HG03460 (cell line): ENCODE measurements at regions not wholly inside any gene's neighbourhood (a gene's known extent, or its start where the extent isn't known, plus 50 kb on each side); places are given as distances from the start of the nearest gene placed in this dataset.
"Not testable (repeated sequence)": the region's sequence is repeated elsewhere in the genome, so short reads cannot be mapped to it uniquely, and the experiment has no call there.

ENCODE experiments used
- ATAC-seq: cut with Tn5 transposase; IDR thresholded peaks from one replicate; pipeline ENCODE4 v1.9.1; 2021; ENCODE audit not compliant: unreplicated experiment

DNA sequence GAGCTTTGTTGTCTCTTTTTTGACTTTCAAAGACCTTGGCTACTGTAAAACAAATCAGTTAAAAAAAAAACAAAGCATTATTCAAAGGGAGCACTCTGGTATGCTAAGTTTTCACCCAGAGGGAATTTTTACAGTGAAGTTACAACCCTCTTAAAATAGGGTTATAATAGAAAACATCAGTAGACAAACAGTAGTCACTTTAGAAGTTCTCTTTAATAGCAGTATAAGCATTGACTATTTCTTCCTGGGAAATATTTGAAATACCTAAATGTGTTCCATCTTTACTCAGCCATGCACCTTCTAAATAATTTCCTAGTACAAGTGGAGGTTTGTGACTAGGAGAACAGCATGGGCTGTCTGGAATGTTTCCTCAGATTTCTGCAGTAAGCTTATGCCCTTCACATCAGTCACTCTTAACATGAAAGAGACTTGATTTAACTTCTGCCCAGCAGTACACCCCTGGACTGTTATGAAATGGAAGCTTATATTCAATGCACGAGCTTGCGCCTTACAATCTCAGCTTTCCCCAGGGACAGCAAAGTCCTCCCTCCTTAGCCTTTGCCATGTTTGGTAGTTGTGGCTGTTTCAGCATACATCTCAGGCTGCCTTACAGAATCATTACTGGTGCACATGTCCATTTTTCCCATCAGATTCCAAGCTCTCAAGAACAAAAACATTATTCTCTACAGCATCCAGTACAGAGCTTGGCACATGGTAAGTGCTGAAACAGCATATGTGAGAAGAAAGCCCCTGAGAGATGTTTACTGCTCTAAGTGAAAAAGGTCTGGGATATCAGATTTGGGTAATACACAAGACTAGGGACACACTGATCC, 191.5 kb downstream of the ZNF608 start:
- no peak for ATAC-seq

DNA sequence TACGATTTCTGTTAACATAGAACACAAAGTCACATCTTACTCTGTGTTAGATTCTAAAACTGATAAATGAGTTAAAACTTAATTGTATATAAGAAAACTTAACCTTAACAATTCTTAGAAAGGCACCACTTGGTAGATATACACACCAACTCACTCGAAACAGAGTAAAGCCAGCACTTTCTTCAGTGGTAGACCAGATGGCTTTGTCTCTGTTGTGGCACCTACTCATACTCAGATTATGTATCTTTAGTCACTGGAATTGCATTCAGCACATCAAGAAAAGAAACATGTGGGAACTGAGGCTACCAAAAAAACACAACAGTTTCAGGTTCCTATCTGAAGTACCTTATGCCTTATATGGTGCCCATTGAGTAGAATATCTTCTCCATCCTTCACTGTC, 192.5 kb downstream of the ZNF608 start:
- ATAC-seq = no peak

DNA sequence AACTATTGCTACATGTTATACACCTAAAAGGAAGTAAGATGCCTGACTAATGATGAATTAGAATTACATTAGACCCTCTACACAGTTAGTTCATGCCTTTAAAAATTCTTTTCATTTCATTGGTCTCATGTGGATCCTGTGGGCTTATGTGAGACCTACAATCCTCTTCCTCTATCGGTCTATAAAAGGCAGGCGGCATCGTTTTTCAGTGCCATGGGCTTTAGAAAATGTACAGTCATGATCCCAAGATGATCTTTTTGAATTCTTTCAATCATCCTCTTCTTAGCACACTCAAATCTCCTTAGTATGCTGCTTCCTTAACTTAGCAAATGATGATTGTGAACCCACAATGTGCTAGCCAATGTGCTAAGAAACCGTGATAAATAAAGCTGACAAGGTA, 193.9 kb downstream of the ZNF608 start:
- no peak for ATAC-seq

DNA sequence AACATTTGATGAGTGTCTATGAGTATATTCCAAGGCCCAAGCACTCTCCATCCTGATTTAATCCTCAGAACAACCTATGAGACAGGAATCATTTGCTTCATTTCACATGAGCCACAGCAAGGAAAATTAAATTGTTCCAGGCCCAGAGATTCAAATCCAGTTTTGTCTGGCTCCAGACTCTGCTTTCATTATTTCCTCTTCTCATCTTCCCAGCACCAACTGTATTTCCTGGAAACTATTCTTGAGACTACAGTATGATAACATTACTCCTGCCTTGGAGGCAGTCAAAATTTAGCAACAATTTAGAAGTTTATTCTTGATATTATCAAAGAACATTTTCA, 194.5 kb downstream of the ZNF608 start:
- no peak for ATAC-seq

DNA sequence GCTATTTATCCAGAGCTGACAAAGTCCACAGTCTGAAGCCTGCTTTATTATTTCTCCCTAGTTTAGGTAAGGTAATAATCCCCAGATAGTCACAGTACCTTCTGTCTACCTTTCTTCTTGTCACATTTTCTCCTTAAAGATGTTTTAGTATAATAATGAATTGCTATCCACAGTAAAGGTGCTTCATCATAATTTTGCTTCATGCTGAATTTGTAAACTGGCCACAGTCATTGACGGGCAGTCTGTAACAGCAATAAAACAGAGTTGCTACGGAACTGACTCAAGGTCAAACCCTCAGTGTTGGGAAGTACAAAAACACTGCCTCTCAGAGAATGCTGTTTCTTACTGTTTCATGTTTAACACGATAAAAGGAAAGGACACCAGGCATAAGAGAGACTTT, 195.7 kb downstream of the ZNF608 start:
- ATAC-seq = no peak

DNA sequence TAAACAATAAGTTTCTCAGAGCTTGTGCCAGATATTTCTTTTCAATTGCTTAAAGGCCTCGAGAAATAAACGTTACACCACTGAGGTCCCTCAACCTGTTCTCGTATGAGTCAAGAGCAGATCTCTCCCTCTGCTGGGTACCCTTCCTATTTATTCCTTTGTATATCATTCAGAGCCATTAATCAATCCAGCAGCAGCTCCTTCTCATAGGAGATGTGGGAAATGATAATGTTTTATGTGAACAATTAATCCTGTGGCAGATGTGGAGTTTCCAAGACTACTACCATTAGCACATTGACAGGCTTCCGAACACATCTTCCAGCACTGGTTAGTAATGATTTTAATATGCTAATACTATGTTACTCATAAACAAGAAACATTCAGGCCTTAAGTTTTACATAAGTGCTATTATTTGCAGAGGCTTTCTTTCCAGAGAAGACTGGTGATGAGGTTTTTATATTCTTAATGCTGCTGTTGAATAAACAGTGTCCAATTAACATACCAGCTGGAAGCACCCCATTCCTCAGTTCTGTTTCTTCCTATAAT, 196.5 kb downstream of the ZNF608 start:
- ATAC-seq = no peak

DNA sequence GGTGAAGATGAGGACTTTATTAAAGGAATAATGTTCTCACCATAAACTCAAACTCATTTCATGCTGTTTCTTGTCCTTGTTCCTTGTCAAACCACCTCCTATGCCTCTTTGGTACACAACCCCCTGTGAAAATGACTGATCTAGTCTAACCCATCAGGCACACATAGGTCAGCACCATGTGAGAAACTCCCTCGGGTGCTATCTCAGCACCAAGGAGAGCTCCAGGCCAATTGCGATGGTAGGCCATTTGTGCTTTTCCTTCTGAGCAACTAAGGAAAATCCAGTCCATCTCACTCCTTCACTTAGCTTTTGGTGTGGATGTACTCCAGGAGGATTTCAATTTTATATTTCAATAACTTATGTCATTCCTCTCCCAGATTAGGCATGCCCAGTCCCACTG, 199.8 kb downstream of the ZNF608 start:
- no peak for ATAC-seq

DNA sequence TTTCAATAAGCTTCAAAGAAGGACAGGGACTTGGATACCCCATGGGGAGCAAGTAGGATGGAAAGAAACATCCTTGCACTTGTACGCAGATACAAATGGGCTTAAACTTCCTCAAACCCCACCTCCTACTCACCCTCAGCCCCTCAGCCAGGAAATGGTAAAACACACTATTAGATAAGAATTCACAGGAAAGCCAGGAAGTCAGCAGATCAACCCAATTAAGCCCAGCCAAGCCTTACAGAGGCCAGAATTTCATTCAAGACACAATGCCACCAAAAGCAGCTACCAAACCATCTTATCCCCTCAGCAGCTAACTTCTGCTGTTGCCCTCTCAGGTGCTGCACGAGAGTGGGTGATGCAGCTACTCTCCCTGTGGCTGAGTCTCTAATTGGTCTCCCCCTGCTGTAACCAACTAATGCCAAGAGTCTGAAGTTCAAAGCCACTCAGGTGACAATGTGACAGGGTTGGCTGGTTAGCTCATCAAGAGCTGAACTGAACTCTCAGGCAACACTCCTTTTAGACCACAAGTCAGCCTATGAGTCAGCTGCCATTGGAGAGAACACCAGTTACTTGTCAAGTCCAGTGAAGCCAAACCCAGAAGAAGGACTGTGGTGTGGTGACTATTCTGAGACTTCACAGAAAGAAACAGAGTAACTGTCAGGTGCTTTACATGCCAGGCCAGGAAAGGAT, 201.9 kb downstream of the ZNF608 start:
- peak; percentile 96 for ATAC-seq

DNA sequence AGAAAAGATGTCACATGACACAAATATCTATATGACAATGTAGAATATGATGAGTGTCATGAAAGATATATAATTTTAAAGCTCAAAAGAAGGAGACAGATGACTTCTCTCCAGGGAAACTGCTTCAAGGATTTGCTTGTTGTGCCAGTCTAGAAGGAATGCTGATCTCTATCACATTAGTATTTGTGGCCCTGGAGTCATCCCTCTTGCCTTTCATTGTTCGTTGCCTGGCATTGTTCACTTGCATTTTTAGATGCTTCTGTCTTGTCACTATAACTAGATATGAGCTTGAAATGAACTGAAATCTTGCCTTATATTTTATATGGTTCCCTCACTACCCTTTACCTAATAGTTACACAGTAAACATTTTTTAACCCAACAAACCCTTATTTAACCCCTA, 207.5 kb downstream of the ZNF608 start:
- no peak for ATAC-seq

DNA sequence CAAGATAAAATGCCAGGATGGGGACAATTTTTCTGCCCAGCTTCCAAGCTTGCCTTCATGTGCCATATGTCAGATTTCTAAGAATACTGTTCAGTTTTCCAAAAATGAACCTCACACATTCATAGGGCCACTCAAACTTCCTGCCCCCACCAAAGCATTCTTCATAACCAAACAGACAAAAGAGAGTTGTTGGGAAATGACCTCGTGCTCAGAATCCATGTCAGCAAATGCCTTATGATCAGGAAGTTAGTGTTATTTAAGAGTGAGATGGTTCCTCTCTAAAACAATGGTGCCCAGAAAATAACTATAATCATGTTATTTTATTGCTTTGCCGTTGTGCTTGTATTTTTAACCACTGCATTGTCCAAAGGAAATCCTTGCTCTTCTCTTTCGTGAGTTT, 208.2 kb downstream of the ZNF608 start:
- ATAC-seq = no peak

DNA sequence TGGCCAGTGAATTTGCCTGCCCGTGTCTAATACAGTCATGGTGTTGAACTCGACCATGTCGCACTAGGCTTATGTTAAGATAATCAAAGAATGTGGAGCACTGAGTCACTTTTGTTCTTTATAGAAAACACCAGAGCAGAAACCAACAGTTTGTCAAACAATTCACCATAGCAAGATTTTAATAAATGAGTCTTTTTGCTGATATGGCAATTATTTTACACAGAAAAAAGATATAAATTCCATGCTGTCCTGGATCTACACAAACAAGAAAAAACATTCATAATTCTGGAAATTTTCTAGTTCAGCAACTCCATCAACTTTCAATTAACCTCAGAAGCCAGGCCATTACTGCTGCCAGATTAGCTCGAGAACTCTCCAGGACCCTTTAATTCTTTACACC, 208.9 kb downstream of the ZNF608 start:
- ATAC-seq = no peak

DNA sequence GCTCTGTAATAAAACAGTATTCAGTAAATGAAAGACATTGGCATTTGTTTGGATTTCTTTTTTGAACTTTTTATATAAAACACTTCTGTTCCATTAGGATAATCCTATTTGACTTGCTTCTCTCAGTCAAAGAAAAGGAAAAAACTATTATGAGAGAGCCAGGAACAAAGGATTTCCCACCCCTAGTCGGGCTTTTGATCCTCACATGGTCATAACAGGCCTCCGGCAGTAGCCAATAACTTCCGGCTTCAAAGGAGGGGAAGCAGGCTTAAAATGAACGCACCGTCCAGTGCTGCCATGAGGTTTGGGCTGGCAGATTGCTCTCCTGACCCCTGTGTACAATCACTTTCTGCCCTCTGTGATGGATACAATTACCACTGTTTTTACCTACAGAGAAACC, 209.3 kb downstream of the ZNF608 start:
- ATAC-seq = no peak

DNA sequence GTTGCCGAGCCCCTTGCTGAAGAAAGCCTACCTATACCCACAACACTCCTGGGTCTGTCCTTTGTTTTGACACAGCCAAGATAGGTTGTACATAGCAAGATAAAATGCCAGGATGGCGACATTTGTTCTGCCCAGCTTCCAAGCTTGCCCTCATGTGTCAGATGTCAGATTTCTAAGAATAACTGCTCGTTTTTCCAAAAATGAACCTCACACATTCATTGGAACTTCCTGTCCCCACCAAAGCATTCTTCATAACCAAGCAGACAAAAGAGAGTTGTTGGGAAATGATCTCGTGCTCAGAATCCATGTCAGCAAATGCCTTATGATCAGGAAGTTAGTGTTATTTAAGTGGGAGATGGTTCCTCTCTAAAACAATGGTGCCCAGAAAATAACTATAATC, 210.1 kb downstream of the ZNF608 start:
- ATAC-seq = no peak

DNA sequence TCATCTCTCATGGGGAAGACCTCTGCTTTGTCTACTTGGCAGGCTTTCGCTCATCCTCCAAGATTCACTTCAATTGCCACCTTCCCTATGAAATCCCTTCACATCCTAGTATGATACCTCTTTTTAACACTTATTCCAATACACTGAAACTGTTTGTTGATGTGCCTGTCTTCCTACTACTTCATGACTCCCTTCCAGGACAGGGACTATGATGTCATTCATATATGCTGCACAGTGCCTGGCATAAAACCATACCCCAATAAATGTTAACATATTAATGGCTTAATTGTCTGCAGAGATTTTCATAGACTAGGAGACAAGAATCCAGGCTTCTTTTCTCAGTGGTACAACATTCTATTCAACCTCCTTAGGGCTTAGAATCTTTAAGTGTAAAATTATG, 215.5 kb downstream of the ZNF608 start:
- ATAC-seq = no peak

DNA sequence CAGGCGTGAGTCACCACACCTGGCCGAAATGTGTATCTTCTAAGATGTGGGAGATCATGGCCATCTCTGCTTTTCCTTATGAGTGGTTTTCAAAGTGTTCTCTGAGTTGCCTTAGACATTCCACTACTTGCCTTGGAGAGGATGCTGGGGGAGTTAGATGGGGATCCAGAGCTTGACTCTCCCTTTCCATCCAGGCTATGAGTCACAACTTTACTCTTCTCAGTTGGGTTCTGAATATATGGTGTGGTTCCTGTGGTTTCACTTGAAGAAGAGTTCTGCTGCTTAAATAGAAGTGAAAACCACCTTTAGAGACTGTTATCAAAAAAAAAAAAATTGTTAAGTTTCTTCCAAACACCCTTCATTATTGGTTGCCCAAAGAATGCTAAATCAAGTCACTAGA, 217.6 kb downstream of the ZNF608 start:
- no peak for ATAC-seq

DNA sequence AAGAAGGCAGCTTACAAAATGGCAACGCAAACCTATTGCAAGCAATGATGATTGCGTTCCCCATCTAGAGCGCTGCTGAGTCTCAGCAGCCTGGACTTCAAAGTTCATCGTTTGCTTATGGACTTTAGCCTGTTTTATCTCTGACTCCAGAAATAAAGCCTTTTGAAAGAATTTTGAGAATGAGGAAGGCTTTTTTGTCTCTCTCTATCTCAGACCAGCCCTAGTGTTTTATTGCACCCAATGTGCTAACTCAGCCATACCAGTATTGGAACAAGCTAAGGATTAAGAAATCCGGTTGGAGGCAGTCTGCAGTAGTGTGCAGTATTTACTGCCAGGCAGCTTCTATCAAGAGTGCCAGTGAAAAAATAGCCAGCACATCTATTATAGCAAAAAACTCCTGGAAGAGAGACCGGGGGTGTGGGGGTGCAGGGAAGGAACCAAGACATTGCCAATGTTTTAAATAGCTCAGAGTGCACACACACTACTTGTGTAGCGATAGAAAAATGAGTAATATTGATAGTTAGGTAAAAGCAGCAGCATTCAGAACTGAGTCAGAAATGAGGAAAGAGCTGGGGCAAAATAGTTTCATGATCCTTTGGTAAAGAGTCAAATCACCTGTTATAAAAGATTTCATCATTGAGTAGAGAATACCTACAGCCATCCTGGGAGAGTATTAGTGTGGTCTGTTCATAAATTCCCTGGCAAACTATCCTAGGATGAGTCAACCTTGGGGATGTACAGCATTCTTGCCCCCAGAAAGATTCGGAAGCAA, 219.0 kb downstream of the ZNF608 start:
- no peak for ATAC-seq

DNA sequence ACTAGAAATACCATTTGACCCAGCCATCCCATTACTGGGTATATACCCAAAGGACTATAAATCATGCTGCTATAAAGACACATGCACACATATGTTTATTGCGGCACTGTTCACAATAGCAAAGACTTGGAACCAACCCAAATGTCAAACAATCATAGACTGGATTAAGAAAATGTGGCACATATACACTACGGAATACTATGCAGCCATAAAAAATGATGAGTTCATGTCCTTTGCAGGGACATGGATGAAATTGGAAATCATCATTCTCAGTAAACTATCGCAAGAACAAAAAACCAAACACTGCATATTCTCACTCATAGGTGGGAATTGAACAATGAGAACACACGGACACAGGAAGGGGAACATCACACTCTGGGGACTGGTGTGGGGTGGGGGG, 220.4 kb downstream of the ZNF608 start:
- ATAC-seq = not testable (repeated sequence)

DNA sequence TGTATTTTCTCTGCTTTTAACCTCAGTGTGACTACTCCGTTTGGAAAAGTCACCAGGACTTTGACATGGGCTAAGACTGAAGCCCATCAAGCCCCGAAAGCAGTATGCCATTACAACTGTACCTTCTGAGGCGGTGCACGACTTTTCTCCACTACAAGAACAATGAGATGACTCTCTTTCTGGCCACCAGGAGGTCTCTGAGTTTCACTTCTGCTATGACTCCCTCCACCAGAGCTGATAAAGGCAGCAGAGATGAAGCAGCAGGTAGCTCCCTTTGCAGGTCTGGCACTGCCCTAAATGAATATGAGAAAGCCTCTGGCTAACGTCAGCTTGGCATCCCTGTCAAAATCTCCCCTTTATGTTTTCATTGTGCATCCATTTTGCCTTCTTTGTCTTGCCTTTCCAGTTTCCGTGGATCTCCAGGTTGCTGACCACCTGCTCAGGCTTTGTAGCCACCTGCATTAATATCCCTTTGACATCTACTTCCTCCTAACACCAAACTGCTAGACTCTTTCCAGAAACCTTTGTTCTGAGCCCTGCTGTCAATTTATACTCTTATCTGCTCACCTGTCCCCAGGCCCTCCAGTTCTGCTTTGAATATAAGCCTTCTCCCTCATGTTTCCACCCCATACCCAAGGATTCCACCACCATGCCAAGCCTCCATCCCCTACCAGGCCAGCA, 221.7 kb downstream of the ZNF608 start:
- peak; percentile 83 for ATAC-seq

DNA sequence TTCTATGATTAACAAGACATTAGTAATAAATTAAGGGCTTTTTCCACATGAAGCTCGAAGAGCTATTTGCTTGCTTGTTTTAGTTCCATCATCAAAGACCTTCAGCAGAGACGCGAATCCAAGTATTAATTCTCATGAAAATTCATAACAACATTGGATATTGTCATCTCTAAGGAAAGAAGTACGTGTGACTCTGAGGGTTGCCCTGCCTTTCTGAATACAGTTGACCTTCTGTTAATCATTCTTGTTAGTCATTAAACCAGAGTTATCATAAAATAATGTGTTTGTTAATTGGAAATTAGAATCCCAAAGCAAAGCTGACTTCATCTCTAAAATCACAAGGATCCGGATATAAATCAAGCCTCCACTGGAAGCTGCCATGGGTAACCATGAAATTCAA, 222.5 kb downstream of the ZNF608 start:
- no peak for ATAC-seq

DNA sequence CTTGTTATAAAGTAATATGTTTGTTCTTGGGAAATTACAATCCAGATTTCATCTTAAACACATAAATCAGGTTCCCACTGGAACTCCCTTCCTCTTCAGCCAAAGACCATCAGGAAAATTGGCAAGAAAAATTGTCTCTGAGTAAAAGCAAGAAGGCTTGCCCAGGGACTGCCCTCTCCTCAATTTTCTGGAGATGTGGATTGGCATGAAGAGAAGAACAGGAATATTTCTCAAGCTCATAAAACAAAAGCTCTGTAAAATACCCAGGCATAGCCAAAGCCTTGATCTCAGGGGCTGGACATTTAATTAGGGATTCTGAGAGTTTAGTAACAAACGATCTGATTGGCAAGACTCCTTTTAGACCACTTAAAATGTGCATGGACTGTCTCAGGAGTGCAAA, 223.4 kb downstream of the ZNF608 start:
- no peak for ATAC-seq
